ENCODE measurements at regions not wholly inside any gene's neighbourhood (a gene's known extent, or its start where the extent isn't known, plus 50 kb on each side); places are given as distances from the start of the nearest gene placed in this dataset.

DNA sequence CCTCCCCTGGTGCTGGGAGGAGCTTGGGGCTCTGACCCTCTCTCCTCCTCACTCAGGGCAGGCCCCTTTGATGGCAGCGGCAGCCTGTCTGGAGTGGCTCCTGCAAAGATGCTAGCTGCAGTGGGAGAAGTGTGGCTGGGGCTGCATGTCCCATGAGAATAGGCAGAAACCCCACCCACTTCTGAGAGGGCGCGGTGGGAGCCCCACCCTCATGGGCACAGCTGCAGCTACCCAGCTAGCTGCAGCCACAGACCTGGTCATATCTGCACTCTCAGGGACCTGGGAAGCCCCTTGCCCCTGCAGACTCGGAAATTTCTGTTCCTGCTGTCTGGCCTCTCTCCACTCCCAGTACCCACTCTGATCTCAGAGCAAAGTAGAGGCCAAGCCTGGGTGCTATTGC is 72.2 kb upstream of the BRD7 start:
- TF ChIP-seq, protein P1, sequence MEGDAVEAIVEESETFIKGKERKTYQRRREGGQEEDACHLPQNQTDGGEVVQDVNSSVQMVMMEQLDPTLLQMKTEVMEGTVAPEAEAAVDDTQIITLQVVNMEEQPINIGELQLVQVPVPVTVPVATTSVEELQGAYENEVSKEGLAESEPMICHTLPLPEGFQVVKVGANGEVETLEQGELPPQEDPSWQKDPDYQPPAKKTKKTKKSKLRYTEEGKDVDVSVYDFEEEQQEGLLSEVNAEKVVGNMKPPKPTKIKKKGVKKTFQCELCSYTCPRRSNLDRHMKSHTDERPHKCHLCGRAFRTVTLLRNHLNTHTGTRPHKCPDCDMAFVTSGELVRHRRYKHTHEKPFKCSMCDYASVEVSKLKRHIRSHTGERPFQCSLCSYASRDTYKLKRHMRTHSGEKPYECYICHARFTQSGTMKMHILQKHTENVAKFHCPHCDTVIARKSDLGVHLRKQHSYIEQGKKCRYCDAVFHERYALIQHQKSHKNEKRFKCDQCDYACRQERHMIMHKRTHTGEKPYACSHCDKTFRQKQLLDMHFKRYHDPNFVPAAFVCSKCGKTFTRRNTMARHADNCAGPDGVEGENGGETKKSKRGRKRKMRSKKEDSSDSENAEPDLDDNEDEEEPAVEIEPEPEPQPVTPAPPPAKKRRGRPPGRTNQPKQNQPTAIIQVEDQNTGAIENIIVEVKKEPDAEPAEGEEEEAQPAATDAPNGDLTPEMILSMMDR (conservative IDR thresholded peaks at IDR 0.05; ENCODE audit: low read depth, low read length): no peak
- TF ChIP-seq EZH2 (IDR thresholded peaks at IDR 0.05; ENCODE audit: low read length, unreplicated experiment) (no peak), EZH2phosphoT487 (IDR thresholded peaks at IDR 0.05; ENCODE audit: borderline replicate concordance, low read length) (no peak)
